WTC11 (cell line): ENCODE measurements at regions not wholly inside any gene's neighbourhood (a gene's known extent, or its start where the extent isn't known, plus 50 kb on each side); places are given as distances from the start of the nearest gene placed in this dataset.
"Not testable (repeated sequence)": the region's sequence is repeated elsewhere in the genome, so short reads cannot be mapped to it uniquely, and the experiment has no call there.

Experiments
- ATAC-seq: fragments of 200-7000 bp; cut with Tn5 transposase; 2 replicates; pipeline ENCODE4 v1.10.0; 2021; ENCODE audit warnings: mild to moderate bottlenecking, moderate library complexity
- CTCF ChIA-PET: fragments of 300-600 bp; sonication (Branson Sonifier 250); formaldehyde crosslinking; loops from one replicate; lab custom pipeline; 2021; ENCODE audit warnings: antibody characterized with exemption; lab: Charles Lee
- POLR2A ChIA-PET: fragments of 350-600 bp; sonication (Branson Sonifier 250); formaldehyde crosslinking; loops from one replicate; lab custom pipeline; 2021; ENCODE audit warnings: antibody characterized with exemption; lab: Charles Lee
- DNase-seq: peaks from one replicate; pipeline ENCODE4 v3.0.0; 2021; ENCODE audit warnings: low spot score
- H3K27ac Mint-ChIP-seq: 2 replicates; pipeline ENCODE4 v1.8.0; 2021; ENCODE audit warnings: mixed read lengths
- H3K27me3 Mint-ChIP-seq: 2 replicates; pipeline ENCODE4 v1.8.0; 2021; ENCODE audit warnings: low read depth, mild to moderate bottlenecking, moderate library complexity, mixed read lengths
- H3K36me3 Mint-ChIP-seq: 2 replicates; pipeline ENCODE4 v1.8.0; 2021; ENCODE audit warnings: mixed read lengths
- H3K4me1 Mint-ChIP-seq: 2 replicates; pipeline ENCODE4 v1.8.0; 2022; ENCODE audit warnings: mixed read lengths
- H3K4me3 Mint-ChIP-seq: 2 replicates; pipeline ENCODE4 v1.8.0; 2021; ENCODE audit warnings: mild to moderate bottlenecking, moderate library complexity, mixed read lengths
- H3K9me3 Mint-ChIP-seq: 2 replicates; pipeline ENCODE4 v1.8.0; 2021; ENCODE audit warnings: mixed read lengths
- ATF1 ChIP-seq: sonication (generic); formaldehyde crosslinking; IDR thresholded peaks from 2 replicates; pipeline ENCODE4 v1.8.1; 2023; ENCODE audit warnings: mild to moderate bottlenecking, moderate library complexity, missing genetic modification reagents
- FOXP1 ChIP-seq: sonication (generic); formaldehyde crosslinking; IDR thresholded peaks from 2 replicates; pipeline ENCODE4 v1.8.0; 2022; ENCODE audit warnings: missing genetic modification reagents, mild to moderate bottlenecking, moderate library complexity, borderline replicate concordance
- GRHL2 ChIP-seq: fragments of 250-450 bp; sonication (Bioruptor Pico); IDR thresholded peaks from 2 replicates; pipeline ENCODE4 v1.8.0; 2022; ENCODE audit warnings: mild to moderate bottlenecking, moderate library complexity; ENCODE audit not compliant: insufficient replicate concordance, severe bottlenecking
- KAT7 ChIP-seq: sonication (generic); formaldehyde crosslinking; IDR thresholded peaks from 2 replicates; pipeline ENCODE4 v1.8.1; 2023; ENCODE audit warnings: missing genetic modification reagents, mild to moderate bottlenecking, borderline replicate concordance
- NR2C2 ChIP-seq: sonication (generic); formaldehyde crosslinking; IDR thresholded peaks from 2 replicates; pipeline ENCODE4 v1.8.0; 2022; ENCODE audit warnings: mild to moderate bottlenecking, missing genetic modification reagents
- SMAD4 ChIP-seq: sonication (generic); formaldehyde crosslinking; IDR thresholded peaks from 2 replicates; pipeline ENCODE4 v1.8.0; 2022; ENCODE audit warnings: mild to moderate bottlenecking, missing genetic modification reagents
- TF ChIP-seq, protein P1 (sequence below): sonication (generic); formaldehyde crosslinking; conservative IDR thresholded peaks from 2 replicates; pipeline ENCODE4 v1.8.1; 2022; ENCODE audit warnings: mild to moderate bottlenecking, missing genetic modification reagents
- TF ChIP-seq, protein P2 (sequence below): sonication (generic); formaldehyde crosslinking; IDR thresholded peaks from 2 replicates; pipeline ENCODE4 v1.8.1; 2023; ENCODE audit warnings: mild to moderate bottlenecking, missing genetic modification reagents, moderate library complexity
- TF ChIP-seq, protein P3 (sequence below): sonication (generic); formaldehyde crosslinking; IDR thresholded peaks from 2 replicates; pipeline ENCODE4 v1.8.0; 2023; ENCODE audit warnings: missing genetic modification reagents, mild to moderate bottlenecking, borderline replicate concordance
- TF ChIP-seq, protein P4 (sequence below): sonication (generic); formaldehyde crosslinking; conservative IDR thresholded peaks from 2 replicates; pipeline ENCODE4 v1.8.1; 2023; ENCODE audit warnings: mild to moderate bottlenecking, low read depth, missing genetic modification reagents, moderate library complexity
- TF ChIP-seq, protein P5 (sequence below): fragments of 250-450 bp; sonication (Bioruptor Pico); IDR thresholded peaks from 2 replicates; pipeline ENCODE4 v1.9.0; 2021; ENCODE audit warnings: mild to moderate bottlenecking
- TF ChIP-seq, protein P6 (sequence below): fragments of 200-600 bp; IDR thresholded peaks from 2 replicates; pipeline ENCODE4 v1.8.0; 2022; ENCODE audit warnings: antibody characterized with exemption
- TF ChIP-seq, protein P7 (sequence below): sonication (generic); formaldehyde crosslinking; IDR thresholded peaks from 2 replicates; pipeline ENCODE4 v1.8.1; 2022; ENCODE audit warnings: low read depth, missing genetic modification reagents, borderline replicate concordance

DNA sequence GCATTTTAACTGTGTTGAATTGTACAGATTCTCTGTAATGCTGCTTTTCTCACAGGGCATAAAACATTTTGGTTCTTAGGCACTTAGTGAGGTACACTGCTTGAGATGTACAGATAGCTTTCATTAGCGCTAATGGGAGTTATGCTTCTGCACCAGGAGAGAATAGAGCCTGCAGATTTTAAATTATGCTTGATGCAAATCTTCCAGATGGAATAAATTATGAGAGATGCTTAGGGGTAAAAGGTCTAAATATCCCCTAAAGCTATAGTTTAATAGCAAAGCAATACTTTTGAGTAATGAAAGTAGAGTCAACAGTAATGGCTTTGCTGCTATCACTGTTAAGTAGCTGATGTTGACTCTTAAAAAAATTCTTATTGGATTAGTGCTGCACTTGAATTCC is 248.9 kb downstream of the S1PR1 start (continued):
- TF ChIP-seq FOXP1 (CRISPR knock-in tag) = no peak

DNA sequence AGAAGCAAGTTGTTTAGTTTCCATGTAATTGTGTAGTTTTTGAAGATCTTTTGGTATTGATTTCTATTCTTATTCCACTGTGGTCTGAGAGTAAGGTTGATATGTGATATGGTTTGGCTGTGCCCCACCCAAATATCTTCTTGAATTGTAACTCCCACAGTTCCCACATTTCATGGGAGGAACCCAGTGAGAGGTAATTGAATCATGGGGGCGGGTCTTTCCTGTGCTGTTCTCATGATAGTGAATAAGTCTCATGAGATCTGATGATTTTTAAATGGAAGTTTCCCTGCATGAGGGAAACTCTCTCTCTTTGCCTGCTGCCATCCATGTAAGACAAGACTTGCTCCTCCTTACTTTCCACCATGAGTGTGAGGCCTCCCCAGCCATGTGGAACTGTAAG is 255.3 kb downstream of the S1PR1 start:
- H3K27me3 Mint-ChIP-seq, DNase-seq, H3K27ac Mint-ChIP-seq, H3K36me3 Mint-ChIP-seq, ATAC-seq, H3K4me3 Mint-ChIP-seq, CTCF ChIA-PET, H3K4me1 Mint-ChIP-seq, POLR2A ChIA-PET: not testable (repeated sequence)
- peaks cover 23% of the 10 kb centered on the region for H3K9me3 Mint-ChIP-seq

DNA sequence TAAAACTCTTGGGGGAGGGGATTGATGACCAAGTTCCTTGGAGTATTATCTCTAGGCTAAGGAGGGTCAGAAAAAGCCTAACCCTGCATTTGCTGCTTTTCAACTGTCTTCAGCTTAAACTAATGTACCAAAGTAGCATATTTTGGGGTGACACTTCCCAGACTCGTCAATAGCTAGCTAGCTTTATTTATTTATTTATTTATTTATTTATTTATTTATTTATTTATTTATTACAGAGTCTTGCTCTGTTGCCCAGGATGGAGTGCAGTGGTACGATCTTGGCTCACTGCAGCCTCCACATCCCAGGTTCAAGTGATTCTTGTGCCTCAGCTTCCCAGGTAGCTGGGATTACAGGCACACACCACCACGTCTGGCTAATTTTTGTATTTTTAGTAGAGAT is 257.1 kb downstream of the S1PR1 start:
- H3K4me1 Mint-ChIP-seq, DNase-seq, H3K4me3 Mint-ChIP-seq, ATAC-seq, H3K27ac Mint-ChIP-seq, H3K27me3 Mint-ChIP-seq, H3K36me3 Mint-ChIP-seq, POLR2A ChIA-PET: not testable (repeated sequence)
- CTCF ChIA-PET = interaction anchor here (1.4 kb wide), 1 partner anchor 185 kb away, joined by 4 read pairs; no protein-coding TSS in a partner anchor
- H3K9me3 Mint-ChIP-seq = peaks cover 22% of the 10 kb centered on the region

DNA sequence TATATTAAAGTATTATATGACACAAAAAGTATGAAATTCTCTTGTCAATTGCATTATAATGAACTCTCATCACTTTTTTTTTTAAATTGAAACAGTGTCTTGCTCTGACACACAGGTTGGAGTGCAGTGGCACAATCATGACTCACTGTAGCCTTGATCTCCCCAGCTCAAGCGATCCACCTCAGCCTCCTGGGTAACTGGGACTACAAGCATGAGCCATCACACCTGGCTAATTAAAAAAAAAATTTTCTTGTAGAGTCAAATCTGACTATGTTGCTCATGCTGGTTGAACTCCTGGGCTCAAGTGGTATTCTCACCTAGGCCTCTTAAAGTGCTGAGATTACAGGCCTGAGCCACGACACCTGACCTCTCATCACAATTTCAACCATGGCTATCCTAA is 259.3 kb downstream of the S1PR1 start:
- no peak for DNase-seq
- H3K4me1 Mint-ChIP-seq = no peaks in the 10 kb centered on the region
- no peaks in the 10 kb centered on the region for H3K27me3 Mint-ChIP-seq
- no peak for TF ChIP-seq KAT7 (CRISPR knock-in tag)
- no peak for TF ChIP-seq NR2C2 (CRISPR knock-in tag)
- no peak for TF ChIP-seq SMAD4
- ChIA-PET POLR2A (no interaction called here), CTCF (no interaction called here)
- H3K27ac Mint-ChIP-seq = no peak overlapping the region
- no peak overlapping the region for H3K4me3 Mint-ChIP-seq
- peaks cover 10% of the 10 kb centered on the region; the same call in 1 of the 2 replicates for H3K9me3 Mint-ChIP-seq
- no peaks in the 10 kb centered on the region for H3K36me3 Mint-ChIP-seq
- no peak for ATAC-seq

DNA sequence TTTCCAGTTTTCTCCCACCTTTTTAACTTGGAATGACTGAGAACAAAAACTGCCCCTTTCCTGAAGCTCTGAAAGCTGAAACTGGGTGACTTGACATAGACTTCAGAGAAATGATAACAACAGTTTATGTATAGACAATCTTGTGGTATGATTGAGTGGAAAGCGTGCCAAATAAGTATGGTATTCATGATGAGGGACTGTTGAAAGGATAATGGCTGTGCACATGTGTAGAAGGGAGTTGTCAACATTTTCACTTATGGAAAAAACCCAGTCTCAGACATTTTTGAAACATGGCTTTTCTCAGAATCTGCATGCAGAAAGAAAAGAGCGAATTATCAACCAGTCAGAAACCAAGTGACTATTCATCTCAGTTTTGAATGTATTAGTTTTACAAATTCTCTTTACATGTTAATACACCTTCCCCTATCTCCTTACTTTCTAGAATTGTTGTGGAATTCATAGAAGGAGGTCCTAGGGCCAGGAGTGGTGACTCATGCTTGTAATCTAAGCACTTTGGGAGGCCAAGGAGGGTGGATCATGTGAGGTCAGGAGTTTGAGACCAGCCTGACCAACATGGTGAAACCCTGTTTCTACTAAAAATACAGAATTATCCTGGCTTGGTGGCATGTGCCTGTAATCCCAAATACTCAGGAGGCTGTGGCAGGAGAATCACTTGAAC is 261.2 kb downstream of the S1PR1 start:
- peaks cover 14% of the 10 kb centered on the region; the same call in 1 of the 2 replicates for H3K9me3 Mint-ChIP-seq
- DNase-seq = no peak
- no peaks in the 10 kb centered on the region for H3K4me1 Mint-ChIP-seq
- no peaks in the 10 kb centered on the region for H3K27me3 Mint-ChIP-seq
- POLR2A ChIA-PET = no interaction called here
- no peak for ATAC-seq
- TF ChIP-seq, protein P1, sequence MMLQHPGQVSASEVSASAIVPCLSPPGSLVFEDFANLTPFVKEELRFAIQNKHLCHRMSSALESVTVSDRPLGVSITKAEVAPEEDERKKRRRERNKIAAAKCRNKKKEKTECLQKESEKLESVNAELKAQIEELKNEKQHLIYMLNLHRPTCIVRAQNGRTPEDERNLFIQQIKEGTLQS (CRISPR knock-in tag) = no peak
- TF ChIP-seq SMAD4 = no peak
- TF ChIP-seq, protein P2, sequence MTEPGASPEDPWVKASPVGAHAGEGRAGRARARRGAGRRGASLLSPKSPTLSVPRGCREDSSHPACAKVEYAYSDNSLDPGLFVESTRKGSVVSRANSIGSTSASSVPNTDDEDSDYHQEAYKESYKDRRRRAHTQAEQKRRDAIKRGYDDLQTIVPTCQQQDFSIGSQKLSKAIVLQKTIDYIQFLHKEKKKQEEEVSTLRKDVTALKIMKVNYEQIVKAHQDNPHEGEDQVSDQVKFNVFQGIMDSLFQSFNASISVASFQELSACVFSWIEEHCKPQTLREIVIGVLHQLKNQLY = no peak
- TF ChIP-seq GRHL2 = no peak
- TF ChIP-seq, protein P3, sequence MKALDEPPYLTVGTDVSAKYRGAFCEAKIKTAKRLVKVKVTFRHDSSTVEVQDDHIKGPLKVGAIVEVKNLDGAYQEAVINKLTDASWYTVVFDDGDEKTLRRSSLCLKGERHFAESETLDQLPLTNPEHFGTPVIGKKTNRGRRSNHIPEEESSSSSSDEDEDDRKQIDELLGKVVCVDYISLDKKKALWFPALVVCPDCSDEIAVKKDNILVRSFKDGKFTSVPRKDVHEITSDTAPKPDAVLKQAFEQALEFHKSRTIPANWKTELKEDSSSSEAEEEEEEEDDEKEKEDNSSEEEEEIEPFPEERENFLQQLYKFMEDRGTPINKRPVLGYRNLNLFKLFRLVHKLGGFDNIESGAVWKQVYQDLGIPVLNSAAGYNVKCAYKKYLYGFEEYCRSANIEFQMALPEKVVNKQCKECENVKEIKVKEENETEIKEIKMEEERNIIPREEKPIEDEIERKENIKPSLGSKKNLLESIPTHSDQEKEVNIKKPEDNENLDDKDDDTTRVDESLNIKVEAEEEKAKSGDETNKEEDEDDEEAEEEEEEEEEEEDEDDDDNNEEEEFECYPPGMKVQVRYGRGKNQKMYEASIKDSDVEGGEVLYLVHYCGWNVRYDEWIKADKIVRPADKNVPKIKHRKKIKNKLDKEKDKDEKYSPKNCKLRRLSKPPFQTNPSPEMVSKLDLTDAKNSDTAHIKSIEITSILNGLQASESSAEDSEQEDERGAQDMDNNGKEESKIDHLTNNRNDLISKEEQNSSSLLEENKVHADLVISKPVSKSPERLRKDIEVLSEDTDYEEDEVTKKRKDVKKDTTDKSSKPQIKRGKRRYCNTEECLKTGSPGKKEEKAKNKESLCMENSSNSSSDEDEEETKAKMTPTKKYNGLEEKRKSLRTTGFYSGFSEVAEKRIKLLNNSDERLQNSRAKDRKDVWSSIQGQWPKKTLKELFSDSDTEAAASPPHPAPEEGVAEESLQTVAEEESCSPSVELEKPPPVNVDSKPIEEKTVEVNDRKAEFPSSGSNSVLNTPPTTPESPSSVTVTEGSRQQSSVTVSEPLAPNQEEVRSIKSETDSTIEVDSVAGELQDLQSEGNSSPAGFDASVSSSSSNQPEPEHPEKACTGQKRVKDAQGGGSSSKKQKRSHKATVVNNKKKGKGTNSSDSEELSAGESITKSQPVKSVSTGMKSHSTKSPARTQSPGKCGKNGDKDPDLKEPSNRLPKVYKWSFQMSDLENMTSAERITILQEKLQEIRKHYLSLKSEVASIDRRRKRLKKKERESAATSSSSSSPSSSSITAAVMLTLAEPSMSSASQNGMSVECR = no peak
- TF ChIP-seq, protein P4, sequence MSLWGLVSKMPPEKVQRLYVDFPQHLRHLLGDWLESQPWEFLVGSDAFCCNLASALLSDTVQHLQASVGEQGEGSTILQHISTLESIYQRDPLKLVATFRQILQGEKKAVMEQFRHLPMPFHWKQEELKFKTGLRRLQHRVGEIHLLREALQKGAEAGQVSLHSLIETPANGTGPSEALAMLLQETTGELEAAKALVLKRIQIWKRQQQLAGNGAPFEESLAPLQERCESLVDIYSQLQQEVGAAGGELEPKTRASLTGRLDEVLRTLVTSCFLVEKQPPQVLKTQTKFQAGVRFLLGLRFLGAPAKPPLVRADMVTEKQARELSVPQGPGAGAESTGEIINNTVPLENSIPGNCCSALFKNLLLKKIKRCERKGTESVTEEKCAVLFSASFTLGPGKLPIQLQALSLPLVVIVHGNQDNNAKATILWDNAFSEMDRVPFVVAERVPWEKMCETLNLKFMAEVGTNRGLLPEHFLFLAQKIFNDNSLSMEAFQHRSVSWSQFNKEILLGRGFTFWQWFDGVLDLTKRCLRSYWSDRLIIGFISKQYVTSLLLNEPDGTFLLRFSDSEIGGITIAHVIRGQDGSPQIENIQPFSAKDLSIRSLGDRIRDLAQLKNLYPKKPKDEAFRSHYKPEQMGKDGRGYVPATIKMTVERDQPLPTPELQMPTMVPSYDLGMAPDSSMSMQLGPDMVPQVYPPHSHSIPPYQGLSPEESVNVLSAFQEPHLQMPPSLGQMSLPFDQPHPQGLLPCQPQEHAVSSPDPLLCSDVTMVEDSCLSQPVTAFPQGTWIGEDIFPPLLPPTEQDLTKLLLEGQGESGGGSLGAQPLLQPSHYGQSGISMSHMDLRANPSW (CRISPR knock-in tag) = no peak
- TF ChIP-seq, protein P5, sequence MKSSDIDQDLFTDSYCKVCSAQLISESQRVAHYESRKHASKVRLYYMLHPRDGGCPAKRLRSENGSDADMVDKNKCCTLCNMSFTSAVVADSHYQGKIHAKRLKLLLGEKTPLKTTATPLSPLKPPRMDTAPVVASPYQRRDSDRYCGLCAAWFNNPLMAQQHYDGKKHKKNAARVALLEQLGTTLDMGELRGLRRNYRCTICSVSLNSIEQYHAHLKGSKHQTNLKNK = no peak
- TF ChIP-seq FOXP1 (CRISPR knock-in tag) = no peak
- TF ChIP-seq, protein P6, sequence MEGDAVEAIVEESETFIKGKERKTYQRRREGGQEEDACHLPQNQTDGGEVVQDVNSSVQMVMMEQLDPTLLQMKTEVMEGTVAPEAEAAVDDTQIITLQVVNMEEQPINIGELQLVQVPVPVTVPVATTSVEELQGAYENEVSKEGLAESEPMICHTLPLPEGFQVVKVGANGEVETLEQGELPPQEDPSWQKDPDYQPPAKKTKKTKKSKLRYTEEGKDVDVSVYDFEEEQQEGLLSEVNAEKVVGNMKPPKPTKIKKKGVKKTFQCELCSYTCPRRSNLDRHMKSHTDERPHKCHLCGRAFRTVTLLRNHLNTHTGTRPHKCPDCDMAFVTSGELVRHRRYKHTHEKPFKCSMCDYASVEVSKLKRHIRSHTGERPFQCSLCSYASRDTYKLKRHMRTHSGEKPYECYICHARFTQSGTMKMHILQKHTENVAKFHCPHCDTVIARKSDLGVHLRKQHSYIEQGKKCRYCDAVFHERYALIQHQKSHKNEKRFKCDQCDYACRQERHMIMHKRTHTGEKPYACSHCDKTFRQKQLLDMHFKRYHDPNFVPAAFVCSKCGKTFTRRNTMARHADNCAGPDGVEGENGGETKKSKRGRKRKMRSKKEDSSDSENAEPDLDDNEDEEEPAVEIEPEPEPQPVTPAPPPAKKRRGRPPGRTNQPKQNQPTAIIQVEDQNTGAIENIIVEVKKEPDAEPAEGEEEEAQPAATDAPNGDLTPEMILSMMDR = no peak
- no peak for TF ChIP-seq ATF1 (CRISPR knock-in tag)
- TF ChIP-seq, protein P7, sequence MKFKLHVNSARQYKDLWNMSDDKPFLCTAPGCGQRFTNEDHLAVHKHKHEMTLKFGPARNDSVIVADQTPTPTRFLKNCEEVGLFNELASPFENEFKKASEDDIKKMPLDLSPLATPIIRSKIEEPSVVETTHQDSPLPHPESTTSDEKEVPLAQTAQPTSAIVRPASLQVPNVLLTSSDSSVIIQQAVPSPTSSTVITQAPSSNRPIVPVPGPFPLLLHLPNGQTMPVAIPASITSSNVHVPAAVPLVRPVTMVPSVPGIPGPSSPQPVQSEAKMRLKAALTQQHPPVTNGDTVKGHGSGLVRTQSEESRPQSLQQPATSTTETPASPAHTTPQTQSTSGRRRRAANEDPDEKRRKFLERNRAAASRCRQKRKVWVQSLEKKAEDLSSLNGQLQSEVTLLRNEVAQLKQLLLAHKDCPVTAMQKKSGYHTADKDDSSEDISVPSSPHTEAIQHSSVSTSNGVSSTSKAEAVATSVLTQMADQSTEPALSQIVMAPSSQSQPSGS (CRISPR knock-in tag) = no peak
- TF ChIP-seq, all 79 proteins: peak for 0
- Mint-ChIP-seq H3K36me3 (no peaks in the 10 kb centered on the region), H3K4me3 (no peak overlapping the region), H3K27ac (no peak overlapping the region)
- CTCF ChIA-PET = no interaction called here
